Activated naive CD4-positive, alpha-beta T cell treated with anti-CD3 and anti-CD28 coated beads for 36 hours (primary cell): ENCODE measurements at regions not wholly inside any gene's neighbourhood (a gene's known extent, or its start where the extent isn't known, plus 50 kb on each side); places are given as distances from the start of the nearest gene placed in this dataset.
"Not testable (repeated sequence)": the region's sequence is repeated elsewhere in the genome, so short reads cannot be mapped to it uniquely, and the experiment has no call there.

Experiments used
- CTCF ChIA-PET: fragments of 350-600 bp; sonication (Branson Sonifier 250); formaldehyde crosslinking; loops from one replicate; lab custom pipeline; 2021; ENCODE audit warnings: antibody characterized with exemption; lab: Charles Lee
- DNase-seq: peaks from one replicate; pipeline ENCODE4 v3.0.0-alpha.2; 2020
- H3K27ac Mint-ChIP-seq: one replicate; pipeline ENCODE4 v1.8.0; 2021; ENCODE audit warnings: mild to moderate bottlenecking, mixed read lengths
- H3K27me3 Mint-ChIP-seq: one replicate; pipeline ENCODE4 v1.8.0; 2021; ENCODE audit warnings: low read depth, mixed read lengths
- H3K36me3 Mint-ChIP-seq: one replicate; pipeline ENCODE4 v1.8.0; 2021; ENCODE audit warnings: low read depth, mixed read lengths
- H3K4me1 Mint-ChIP-seq: one replicate; pipeline ENCODE4 v1.8.0; 2021; ENCODE audit warnings: low read depth, mixed read lengths
- H3K4me3 Mint-ChIP-seq: one replicate; pipeline ENCODE4 v1.8.0; 2021; ENCODE audit warnings: mild to moderate bottlenecking, moderate library complexity, mixed read lengths
- H3K9me3 Mint-ChIP-seq: one replicate; pipeline ENCODE4 v1.8.0; 2021; ENCODE audit warnings: mixed read lengths
- intact Hi-C: fragments of 100-400 bp; cut with micrococcal nuclease; formaldehyde crosslinking; loops from one replicate; pipeline ENCODE4 v1.15.1; 2023

DNA sequence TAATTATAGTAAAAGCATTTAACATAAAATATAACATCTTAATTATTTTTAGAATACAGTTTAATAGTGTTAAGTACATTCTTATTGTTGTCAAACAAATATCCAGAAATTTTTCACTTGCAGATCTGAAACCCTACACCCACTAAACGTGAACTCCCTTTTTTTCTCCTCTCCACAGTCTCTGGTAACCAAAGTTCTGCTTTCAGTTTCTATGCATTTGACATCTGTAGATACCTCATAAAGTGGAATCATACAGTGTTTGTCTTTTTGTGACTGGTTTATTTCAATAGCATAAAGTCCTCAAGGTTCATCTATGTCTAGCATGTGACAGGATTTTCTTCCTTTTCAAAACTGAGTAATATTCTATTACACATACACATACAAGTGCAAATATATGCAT is 286.3 kb downstream of the BTBD3 start:
- H3K36me3 Mint-ChIP-seq, result no peaks in the 10 kb centered on the region
- CTCF ChIA-PET, result no interaction called here
- no peaks in the 10 kb centered on the region for H3K27me3 Mint-ChIP-seq
- H3K9me3 Mint-ChIP-seq, result peaks cover 15% of the 10 kb centered on the region
- no peaks in the 10 kb centered on the region for H3K4me1 Mint-ChIP-seq
- intact Hi-C loops, result no loop called here
- DNase-seq, result no peak
- no peak overlapping the region for H3K27ac Mint-ChIP-seq
- no peak overlapping the region for H3K4me3 Mint-ChIP-seq

DNA sequence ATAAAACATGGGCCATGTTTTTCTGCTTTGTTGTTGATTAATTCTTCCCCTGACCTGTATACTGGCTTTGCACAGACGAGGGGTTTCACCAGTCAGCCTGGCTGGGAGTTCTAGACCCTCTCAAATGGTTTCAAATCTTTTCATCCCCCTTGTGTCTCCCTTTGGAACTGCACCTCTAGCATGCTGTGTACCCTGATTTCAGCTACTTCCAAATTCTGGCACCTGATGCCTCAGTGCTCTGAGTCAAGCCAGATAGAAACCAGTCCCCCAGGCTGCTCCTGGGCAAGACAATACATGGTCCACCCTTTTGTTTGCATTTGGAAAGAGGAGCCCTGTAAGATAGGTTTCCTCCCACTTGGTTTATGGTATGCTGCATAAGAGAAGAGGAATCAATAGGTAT is 290.2 kb downstream of the BTBD3 start:
- H3K4me1 Mint-ChIP-seq, result no peaks in the 10 kb centered on the region
- H3K36me3 Mint-ChIP-seq, result no peaks in the 10 kb centered on the region
- H3K27me3 Mint-ChIP-seq, result no peaks in the 10 kb centered on the region
- no peak for DNase-seq
- H3K9me3 Mint-ChIP-seq, result peaks cover 12% of the 10 kb centered on the region
- CTCF ChIA-PET, result no interaction called here
- H3K4me3 Mint-ChIP-seq, result no peak overlapping the region
- intact Hi-C loops, result no loop called here
- H3K27ac Mint-ChIP-seq, result no peak overlapping the region

DNA sequence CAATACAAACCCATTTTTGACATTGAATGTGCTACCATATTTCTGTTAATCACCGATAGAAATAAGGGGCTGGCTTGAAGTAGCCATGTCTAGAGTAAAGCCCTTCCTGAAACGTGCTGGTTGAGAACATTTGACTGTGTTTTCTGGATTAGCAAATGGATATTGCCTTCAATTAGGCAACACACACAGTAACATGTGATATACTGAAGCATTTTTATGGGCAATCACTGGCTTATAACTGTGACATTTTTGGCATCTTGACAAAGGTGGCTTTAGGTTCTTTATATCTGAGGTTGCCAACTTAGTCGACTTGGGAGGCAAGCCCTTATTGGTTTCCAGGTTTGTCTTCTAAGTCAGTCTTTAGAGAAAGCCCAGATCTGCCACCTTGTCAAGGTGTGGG is 292.9 kb downstream of the BTBD3 start:
- CTCF ChIA-PET, result interaction anchor here (0.7 kb wide), 1 partner anchor 1414 kb away, joined by 3 read pairs; no protein-coding TSS in a partner anchor
- no peak overlapping the region for H3K4me3 Mint-ChIP-seq
- no peak overlapping the region for H3K27ac Mint-ChIP-seq
- no peak for DNase-seq
- no peaks in the 10 kb centered on the region for H3K36me3 Mint-ChIP-seq
- intact Hi-C loops, result no loop called here
- no peaks in the 10 kb centered on the region for H3K27me3 Mint-ChIP-seq
- no peaks in the 10 kb centered on the region for H3K4me1 Mint-ChIP-seq
- peaks cover 14% of the 10 kb centered on the region for H3K9me3 Mint-ChIP-seq

DNA sequence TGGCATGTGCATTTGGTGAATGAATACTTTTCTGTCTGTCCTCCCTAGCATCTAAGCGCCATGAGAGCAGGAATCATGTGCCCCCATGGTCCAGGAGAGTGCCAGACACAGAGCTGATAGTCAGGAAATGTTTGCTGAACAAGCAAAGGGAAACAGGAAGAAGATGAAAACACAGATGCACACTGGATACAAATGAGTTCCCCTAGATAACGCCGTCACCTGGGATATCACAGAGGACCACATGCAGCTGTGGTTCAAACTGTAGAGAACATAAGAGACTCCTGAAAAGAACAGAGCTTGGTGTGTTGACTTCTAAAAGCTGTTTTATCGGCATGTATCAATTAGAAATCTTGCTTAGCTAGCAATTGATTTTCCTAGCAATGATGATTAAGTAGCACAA is 293.7 kb downstream of the BTBD3 start:
- Mint-ChIP-seq H3K4me3 (no peak overlapping the region), H3K4me1 (no peaks in the 10 kb centered on the region), H3K9me3 (peaks cover 12% of the 10 kb centered on the region), H3K36me3 (no peaks in the 10 kb centered on the region), H3K27ac (no peak overlapping the region), H3K27me3 (no peaks in the 10 kb centered on the region)
- no peak for DNase-seq
- CTCF ChIA-PET, result interaction anchor here (0.7 kb wide), 1 partner anchor 1414 kb away, joined by 3 read pairs; no protein-coding TSS in a partner anchor
- intact Hi-C loops, result no loop called here

DNA sequence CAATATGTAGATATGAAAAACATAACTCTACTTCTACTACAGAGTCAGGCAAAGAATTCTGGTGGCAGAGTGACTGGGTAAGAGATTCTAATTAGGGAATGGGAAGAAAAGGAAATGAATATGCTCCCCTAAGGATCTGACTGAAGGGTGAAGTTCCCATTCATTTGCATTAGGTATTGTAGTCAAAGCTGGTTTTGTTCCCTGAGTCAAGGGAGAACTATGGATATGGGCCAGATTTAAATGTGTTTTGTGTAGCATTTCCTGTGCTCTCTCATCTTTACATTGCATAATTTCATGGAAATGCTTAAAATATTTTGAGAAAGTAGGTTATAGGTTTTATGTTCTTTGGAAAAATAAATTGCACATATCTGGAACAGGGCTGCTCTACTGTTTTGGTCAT is 299.7 kb downstream of the BTBD3 start:
- Mint-ChIP-seq H3K36me3 (no peaks in the 10 kb centered on the region), H3K27me3 (no peaks in the 10 kb centered on the region), H3K9me3 (peaks cover 8% of the 10 kb centered on the region), H3K27ac (no peak overlapping the region), H3K4me3 (no peak overlapping the region), H3K4me1 (no peaks in the 10 kb centered on the region)
- CTCF ChIA-PET, result no interaction called here
- intact Hi-C loops, result no loop called here
- no peak for DNase-seq

DNA sequence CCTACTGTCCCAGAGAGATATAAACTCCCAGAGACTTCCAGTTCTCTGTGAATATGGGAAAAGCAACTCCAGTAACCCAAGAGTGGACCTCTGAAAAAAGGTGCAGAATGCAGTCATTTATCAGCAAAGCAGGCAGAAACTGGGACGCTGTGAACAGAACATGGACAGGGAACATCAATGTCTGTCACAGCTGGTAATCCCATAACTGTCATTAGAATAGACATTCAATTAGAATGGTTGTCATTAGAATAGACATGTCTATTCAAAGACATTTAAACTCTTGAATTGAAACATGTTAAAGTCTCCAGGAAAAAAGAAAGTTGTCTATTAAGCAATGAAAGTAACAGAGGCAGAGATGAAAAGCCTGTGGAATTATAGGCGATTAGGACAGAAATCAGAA is 302.1 kb downstream of the BTBD3 start:
- CTCF ChIA-PET, result no interaction called here
- no peak overlapping the region for H3K27ac Mint-ChIP-seq

DNA sequence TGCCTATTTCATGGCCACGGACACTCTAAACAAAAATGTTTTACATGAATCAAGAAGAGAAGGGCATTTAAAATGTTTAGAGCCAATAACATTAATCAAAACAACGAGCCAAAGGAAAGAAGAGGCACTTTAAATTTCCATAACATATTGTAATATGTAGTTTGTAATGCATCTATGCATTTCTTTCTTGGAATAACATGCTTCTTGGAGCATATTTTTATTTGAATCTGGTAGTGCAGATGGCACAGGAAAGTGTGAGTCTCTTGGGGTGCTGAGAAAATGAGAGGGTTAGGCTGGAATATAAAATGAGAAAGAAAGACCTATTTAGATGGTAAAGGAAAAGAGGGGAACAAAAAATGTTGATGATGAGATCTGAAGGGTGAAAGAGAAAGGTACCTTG is 305.4 kb downstream of the BTBD3 start:
- no peaks in the 10 kb centered on the region for H3K27me3 Mint-ChIP-seq
- H3K4me3 Mint-ChIP-seq, result no peak overlapping the region
- intact Hi-C loops, result no loop called here
- CTCF ChIA-PET, result no interaction called here
- no peak overlapping the region for H3K27ac Mint-ChIP-seq
- H3K4me1 Mint-ChIP-seq, result no peaks in the 10 kb centered on the region
- no peaks in the 10 kb centered on the region for H3K36me3 Mint-ChIP-seq
- DNase-seq, result no peak
- peaks cover 5% of the 10 kb centered on the region for H3K9me3 Mint-ChIP-seq

More for the DNA sequence above, 302.1 kb downstream of the BTBD3 start:
- Mint-ChIP-seq H3K9me3 (peaks cover 5% of the 10 kb centered on the region), H3K36me3 (no peaks in the 10 kb centered on the region), H3K27me3 (no peaks in the 10 kb centered on the region), H3K4me3 (no peak overlapping the region), H3K4me1 (no peaks in the 10 kb centered on the region)
- intact Hi-C loops, result no loop called here
- DNase-seq, result no peak

DNA sequence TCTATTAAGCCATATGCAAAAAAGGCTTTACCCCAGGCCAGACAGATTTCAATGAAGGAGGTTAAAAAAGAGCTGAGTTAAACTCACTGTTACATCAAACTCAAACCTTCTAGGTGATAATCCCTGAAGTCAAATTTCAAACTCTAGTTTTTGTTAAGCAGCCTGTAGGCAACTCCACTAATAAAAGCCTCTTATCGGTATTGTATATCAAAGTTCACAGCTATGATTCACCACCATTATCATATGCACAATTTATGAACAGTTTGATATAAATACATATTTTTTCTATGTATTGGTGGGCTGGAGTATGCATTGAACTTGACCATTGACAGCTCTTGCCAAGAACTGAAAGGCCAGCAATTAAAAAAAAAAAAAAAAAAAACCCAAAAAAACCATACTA is 308.2 kb downstream of the BTBD3 start:
- Mint-ChIP-seq H3K4me1 (no peaks in the 10 kb centered on the region), H3K36me3 (no peaks in the 10 kb centered on the region), H3K27ac (no peak overlapping the region), H3K9me3 (peaks cover 5% of the 10 kb centered on the region), H3K4me3 (no peak overlapping the region), H3K27me3 (no peaks in the 10 kb centered on the region)
- intact Hi-C loops, result no loop called here
- CTCF ChIA-PET, result no interaction called here
- DNase-seq, result no peak

DNA sequence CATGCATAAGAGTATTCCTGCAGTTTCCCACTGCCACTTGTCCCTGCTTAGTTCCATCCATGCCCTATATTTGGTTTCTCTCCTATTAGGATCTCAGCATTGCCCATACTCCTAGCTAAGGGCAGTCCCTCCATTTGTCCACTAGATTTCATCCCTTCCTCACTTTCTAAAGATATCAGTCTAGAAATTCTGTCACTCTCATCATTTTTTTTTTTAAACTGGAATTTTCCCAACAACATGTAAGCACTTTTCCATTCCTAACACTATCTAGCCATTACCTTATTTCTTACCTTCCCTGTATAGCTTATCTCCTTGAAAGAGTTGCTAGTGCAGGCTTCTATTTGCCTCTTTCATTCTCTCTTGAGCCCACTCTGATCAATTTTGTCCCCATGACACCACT is 312.2 kb downstream of the BTBD3 start:
- intact Hi-C loops, result no loop called here
- Mint-ChIP-seq H3K4me3 (no peak overlapping the region), H3K4me1 (no peaks in the 10 kb centered on the region), H3K27me3 (no peaks in the 10 kb centered on the region), H3K9me3 (peaks cover 4% of the 10 kb centered on the region), H3K27ac (no peak overlapping the region), H3K36me3 (no peaks in the 10 kb centered on the region)
- CTCF ChIA-PET, result no interaction called here
- no peak for DNase-seq

DNA sequence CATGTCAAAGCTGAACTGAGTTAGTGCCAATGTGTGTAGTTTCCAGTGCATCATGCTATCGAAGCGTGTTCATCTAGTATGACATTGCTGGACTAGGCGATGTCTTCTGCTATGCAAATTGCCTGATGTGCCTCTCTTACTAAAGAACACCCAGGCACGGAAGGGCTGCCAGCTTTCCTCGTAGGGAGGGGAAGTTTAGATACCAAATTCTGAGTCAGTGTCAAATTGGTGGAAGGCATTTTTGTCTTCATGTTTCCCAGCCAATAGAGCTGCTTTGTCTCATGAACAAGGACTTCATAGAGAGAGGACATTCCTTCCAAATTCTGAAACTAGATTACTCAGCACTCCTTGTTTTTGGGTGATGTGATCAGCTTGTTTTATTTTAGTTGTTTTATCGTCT is 320.1 kb downstream of the BTBD3 start:
- DNase-seq, result no peak
- no peak overlapping the region for H3K27ac Mint-ChIP-seq
- H3K27me3 Mint-ChIP-seq, result no peaks in the 10 kb centered on the region
- CTCF ChIA-PET, result no interaction called here
- H3K9me3 Mint-ChIP-seq, result peaks cover 1% of the 10 kb centered on the region
- no peaks in the 10 kb centered on the region for H3K36me3 Mint-ChIP-seq
- H3K4me3 Mint-ChIP-seq, result no peak overlapping the region
- intact Hi-C loops, result no loop called here
- no peaks in the 10 kb centered on the region for H3K4me1 Mint-ChIP-seq

DNA sequence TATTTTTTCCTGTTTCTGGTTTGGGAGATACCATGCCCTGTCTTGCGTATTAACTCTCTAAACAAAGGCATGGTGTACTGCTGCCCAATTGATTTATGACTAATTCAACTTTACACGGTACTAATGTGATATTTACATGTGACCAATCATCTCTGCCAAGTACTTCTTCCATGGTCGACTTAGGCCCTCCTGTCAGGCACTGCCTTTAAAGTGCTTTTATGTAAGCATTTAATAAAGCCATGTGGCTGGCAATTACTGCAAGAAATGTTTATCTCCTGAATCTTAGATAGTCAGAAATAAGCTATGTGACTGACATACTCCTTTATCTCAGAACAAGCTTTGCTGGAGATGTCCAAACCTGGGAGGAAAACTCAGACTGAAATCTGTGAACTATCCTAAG is 323.4 kb downstream of the BTBD3 start:
- peaks cover 9% of the 10 kb centered on the region for H3K9me3 Mint-ChIP-seq
- CTCF ChIA-PET, result no interaction called here
- no peaks in the 10 kb centered on the region for H3K36me3 Mint-ChIP-seq
- no peaks in the 10 kb centered on the region for H3K27me3 Mint-ChIP-seq
- DNase-seq, result no peak
- intact Hi-C loops, result no loop called here
- H3K4me3 Mint-ChIP-seq, result no peak overlapping the region
- no peaks in the 10 kb centered on the region for H3K4me1 Mint-ChIP-seq
- H3K27ac Mint-ChIP-seq, result no peak overlapping the region

DNA sequence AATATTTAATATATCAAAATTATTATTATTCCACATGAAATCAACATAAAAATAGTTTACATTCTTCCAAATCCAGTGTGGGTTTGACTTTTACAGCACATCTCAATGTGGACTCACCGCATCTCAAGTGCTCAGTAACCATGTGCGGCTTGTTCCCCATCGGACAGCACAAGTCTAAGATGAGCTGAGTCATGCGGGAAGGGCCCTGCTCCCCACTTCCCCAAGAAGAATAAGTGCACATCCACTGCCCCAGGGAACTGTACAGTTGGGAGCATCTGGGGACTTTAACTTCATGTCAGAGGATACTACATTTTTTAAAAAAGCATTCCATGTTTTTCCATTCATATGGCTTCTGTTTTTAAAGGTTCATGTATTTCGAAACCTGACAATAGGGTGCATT is 325.6 kb downstream of the BTBD3 start:
- intact Hi-C loops, result no loop called here
- H3K4me3 Mint-ChIP-seq, result no peak overlapping the region
- H3K27me3 Mint-ChIP-seq, result no peaks in the 10 kb centered on the region
- no peak for DNase-seq
- H3K9me3 Mint-ChIP-seq, result peaks cover 10% of the 10 kb centered on the region
- H3K4me1 Mint-ChIP-seq, result no peaks in the 10 kb centered on the region
- H3K36me3 Mint-ChIP-seq, result no peaks in the 10 kb centered on the region
- no peak overlapping the region for H3K27ac Mint-ChIP-seq
- CTCF ChIA-PET, result no interaction called here

DNA sequence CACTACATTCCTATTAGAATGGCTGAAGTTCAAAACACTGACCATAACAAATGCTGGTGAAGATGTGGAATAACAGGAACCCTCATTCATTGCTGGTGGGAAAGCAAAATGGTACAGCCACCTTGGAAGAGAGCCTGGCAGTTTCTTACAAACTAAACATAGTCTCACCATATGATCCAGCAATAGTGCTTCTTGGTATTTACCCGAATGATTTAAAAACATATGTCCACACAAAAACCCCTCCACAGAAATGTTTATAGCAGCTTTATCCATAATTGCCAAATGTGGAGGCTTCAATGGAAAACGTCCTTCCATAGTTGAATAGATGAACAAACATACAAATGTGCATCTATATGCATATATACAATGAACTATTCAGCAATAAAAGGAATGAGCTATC is 330.8 kb downstream of the BTBD3 start:
- intact Hi-C loops, result no loop called here
- H3K36me3 Mint-ChIP-seq, result no peaks in the 10 kb centered on the region
- CTCF ChIA-PET, result no interaction called here
- no peak overlapping the region for H3K4me3 Mint-ChIP-seq
- no peak for DNase-seq
- no peak overlapping the region for H3K27ac Mint-ChIP-seq
- H3K4me1 Mint-ChIP-seq, result no peaks in the 10 kb centered on the region
- H3K9me3 Mint-ChIP-seq, result peaks cover 17% of the 10 kb centered on the region
- no peaks in the 10 kb centered on the region for H3K27me3 Mint-ChIP-seq

DNA sequence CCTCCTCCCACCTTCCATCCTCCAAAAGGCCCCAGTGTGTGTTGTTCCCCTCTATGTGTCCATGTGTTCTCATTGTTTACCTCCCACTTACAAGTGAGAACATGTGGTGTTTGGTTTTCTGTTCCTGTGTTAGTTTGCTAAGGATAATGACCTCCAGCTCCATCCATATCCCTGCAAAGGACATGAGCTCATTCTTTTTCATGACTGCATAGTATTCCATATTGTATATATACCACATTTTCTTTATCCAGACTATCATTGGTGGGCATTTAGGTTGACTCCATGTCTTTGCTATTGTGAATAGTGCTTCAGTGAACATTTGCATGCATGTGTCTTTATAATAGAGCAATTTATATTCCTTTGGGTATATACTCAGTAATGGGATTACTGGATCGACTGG is 333.0 kb downstream of the BTBD3 start:
- H3K27ac Mint-ChIP-seq, H3K4me1 Mint-ChIP-seq, H3K27me3 Mint-ChIP-seq, intact Hi-C loops, DNase-seq, H3K4me3 Mint-ChIP-seq, H3K36me3 Mint-ChIP-seq, CTCF ChIA-PET: not testable (repeated sequence)
- H3K9me3 Mint-ChIP-seq, result peaks cover 11% of the 10 kb centered on the region
